Left ventricle myocardium inferior (tissue), 1 donor: ENCODE measurements at regions not wholly inside any gene's neighbourhood (a gene's known extent, or its start where the extent isn't known, plus 50 kb on each side); places are given as distances from the start of the nearest gene placed in this dataset.
"Not testable (repeated sequence)": the region's sequence is repeated elsewhere in the genome, so short reads cannot be mapped to it uniquely, and the experiment has no call there.

Experiments
- DNase-seq: peaks from one replicate; pipeline ENCODE4 v3.0.0-alpha.2; 2020
- H3K27ac ChIP-seq: fragments of 200-600 bp; replicated peaks from 2 replicates; pipeline ENCODE4 v1.8.0; 2021
- H3K27me3 ChIP-seq: fragments of 200-600 bp; 2 replicates; pipeline ENCODE4 v1.8.0; 2021; ENCODE audit warnings: low read depth
- H3K36me3 ChIP-seq: fragments of 200-600 bp; 2 replicates; pipeline ENCODE4 v1.8.0; 2021
- H3K4me1 ChIP-seq: fragments of 200-600 bp; 2 replicates; pipeline ENCODE4 v1.8.0; 2021
- H3K4me3 ChIP-seq: fragments of 200-600 bp; 2 replicates; pipeline ENCODE4 v1.8.0; 2021; ENCODE audit warnings: mild to moderate bottlenecking, moderate library complexity
- H3K9me3 ChIP-seq: fragments of 200-600 bp; replicated peaks from 2 replicates; pipeline ENCODE4 v1.8.0; 2021
- CTCF ChIP-seq: fragments of 200-600 bp; IDR thresholded peaks from 2 replicates; pipeline ENCODE4 v1.8.0; 2021; ENCODE audit warnings: antibody characterized with exemption, mild to moderate bottlenecking, borderline replicate concordance
- intact Hi-C: fragments of 100-400 bp; cut with micrococcal nuclease; formaldehyde crosslinking; loops from one replicate; pipeline ENCODE4 v1.11.0; 2022
- donor health status: DM: no; HTN: yes; CAD: no; lungs with severe emphysema.

GRCh38 chr3:74839566-74839965 is 225.1 kb upstream of the CNTN3 start:
- no peak for TF ChIP-seq CTCF
- Histone ChIP-seq H3K4me1 (no peaks in the 10 kb centered on the region), H3K27me3 (no peaks in the 10 kb centered on the region), H3K36me3 (no peaks in the 10 kb centered on the region), H3K27ac (no peak overlapping the region), H3K9me3 (no peaks in the 10 kb centered on the region), H3K4me3 (no peak overlapping the region)
- intact Hi-C loops, result no loop called here
- DNase-seq, result no peak

- Histone ChIP-seq H3K27ac (no peak overlapping the region), H3K27me3 (no peaks in the 10 kb centered on the region), H3K36me3 (no peaks in the 10 kb centered on the region), H3K9me3 (no peaks in the 10 kb centered on the region), H3K4me1 (no peaks in the 10 kb centered on the region), H3K4me3 (no peak overlapping the region)
- TF ChIP-seq CTCF, result no peak
- intact Hi-C loops, result no loop called here
- DNase-seq, result no peak
Observed at GRCh38 chr3:74832925-74833324, 218.5 kb upstream of the CNTN3 start.

DNA sequence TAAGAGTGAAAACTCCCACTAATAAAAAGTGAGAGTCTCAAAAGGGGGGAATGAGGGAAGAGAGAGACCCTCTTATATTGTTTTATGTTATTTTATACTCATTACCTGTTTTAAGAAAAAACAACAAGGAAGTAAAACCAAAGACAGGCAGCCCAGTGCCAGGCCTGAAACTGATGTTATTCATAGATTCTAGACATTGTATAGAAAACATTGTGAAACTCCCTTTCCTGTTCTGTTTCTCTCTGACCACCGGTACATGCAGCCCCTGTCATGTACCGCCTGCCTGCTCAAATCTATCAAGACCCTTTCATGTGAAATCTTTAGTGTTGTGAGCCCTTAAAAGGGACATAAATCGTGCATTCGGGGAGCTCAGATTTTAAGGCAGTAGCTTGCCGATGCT is 216.4 kb upstream of the CNTN3 start:
- H3K27me3 ChIP-seq, intact Hi-C loops, H3K36me3 ChIP-seq, H3K27ac ChIP-seq, DNase-seq, H3K4me3 ChIP-seq, H3K9me3 ChIP-seq, H3K4me1 ChIP-seq: not testable (repeated sequence)

DNA sequence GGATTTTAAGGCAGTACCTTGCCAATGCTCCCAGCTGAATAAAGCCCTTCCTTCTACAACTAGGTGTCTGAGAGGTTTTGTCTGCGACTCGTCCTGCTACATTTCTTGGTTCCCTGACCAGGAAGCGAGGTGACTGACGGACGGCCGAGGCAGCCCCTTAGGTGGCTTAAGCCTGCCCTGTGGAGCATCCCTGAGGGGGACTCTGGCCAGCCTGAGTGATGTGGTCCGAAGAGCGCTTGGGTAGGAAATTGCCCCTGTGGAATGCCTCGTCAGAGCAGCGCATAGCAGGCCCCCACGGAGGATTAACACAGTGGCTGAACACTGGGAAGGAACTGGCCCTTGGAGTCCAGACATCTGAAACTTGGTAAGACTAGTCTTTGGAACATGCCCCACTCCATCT is 210.9 kb upstream of the CNTN3 start:
- H3K9me3 ChIP-seq, H3K27ac ChIP-seq, H3K27me3 ChIP-seq, H3K36me3 ChIP-seq, DNase-seq, H3K4me3 ChIP-seq, H3K4me1 ChIP-seq, intact Hi-C loops: not testable (repeated sequence)

DNA sequence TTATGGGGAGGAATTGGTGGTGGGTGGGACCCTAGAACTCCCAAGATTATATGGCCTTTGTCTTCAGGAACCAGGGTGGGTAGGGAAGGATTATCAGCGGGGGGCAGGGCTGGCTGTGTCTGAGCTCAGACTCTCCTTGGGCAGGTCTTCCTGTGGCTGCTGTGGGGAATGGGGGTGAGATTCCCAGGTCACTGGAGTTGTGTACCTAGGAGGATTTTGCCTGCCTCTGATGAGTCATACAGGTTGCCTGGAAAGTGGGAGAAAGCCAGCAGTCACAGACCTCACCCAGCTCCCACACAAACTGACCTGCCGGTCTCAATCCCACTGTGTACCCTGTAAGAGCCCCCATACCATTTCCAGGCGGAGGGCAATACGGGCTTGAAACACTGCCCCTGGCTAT is 209.9 kb upstream of the CNTN3 start:
- DNase-seq, result no peak
- H3K36me3 ChIP-seq, result no peaks in the 10 kb centered on the region
- TF ChIP-seq CTCF, result no peak
- no peak overlapping the region for H3K27ac ChIP-seq
- no peak overlapping the region for H3K4me3 ChIP-seq
- intact Hi-C loops, result no loop called here
- no peaks in the 10 kb centered on the region for H3K4me1 ChIP-seq
- peaks cover 17% of the 10 kb centered on the region for H3K9me3 ChIP-seq
- no peaks in the 10 kb centered on the region for H3K27me3 ChIP-seq

DNA sequence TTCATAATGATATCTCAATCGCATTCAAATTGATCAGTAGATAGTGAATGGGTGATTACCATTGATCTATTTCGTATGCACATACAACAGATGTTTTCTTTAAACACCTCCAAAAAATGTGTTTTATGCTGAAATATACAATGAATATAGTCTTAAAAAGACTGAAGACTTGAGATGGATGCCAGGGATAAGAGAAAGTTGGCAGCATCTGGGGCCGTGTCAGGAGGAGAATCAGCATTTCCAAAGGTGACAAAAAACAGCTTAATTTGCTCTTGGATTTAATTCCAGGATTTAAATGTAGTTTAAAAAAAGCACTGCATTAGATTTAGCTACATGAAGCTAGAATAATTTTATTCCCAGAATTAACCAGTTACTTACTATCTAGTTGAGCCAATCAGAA is 199.7 kb upstream of the CNTN3 start:
- Histone ChIP-seq H3K9me3 (peaks cover 4% of the 10 kb centered on the region), H3K36me3 (no peaks in the 10 kb centered on the region), H3K27me3 (no peaks in the 10 kb centered on the region), H3K4me1 (no peaks in the 10 kb centered on the region), H3K4me3 (no peak overlapping the region), H3K27ac (no peak overlapping the region)
- no peak for TF ChIP-seq CTCF
- intact Hi-C loops, result no loop called here
- DNase-seq, result no peak

DNA sequence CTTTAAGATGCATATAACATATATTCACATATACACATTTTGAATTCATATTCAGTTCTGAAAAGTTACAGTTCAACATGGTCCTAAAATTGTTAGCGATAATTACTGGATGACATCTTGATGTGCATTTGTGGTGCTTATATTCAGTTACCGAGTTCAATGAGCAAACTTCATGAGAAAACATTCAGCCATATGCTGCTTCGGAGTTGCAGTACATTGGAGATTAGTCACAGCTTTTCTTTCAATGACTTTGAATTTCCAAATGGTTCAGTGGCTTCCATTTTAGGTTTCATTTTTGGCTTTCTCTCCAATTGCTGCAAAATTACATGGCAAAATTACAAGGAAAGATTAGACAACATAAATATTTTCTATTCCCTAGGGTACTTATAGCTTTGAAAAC is 198.3 kb upstream of the CNTN3 start:
- no peaks in the 10 kb centered on the region for H3K9me3 ChIP-seq
- H3K4me3 ChIP-seq, result no peak overlapping the region
- no peaks in the 10 kb centered on the region for H3K36me3 ChIP-seq
- DNase-seq, result no peak
- no peaks in the 10 kb centered on the region for H3K27me3 ChIP-seq
- intact Hi-C loops, result no loop called here
- no peaks in the 10 kb centered on the region for H3K4me1 ChIP-seq
- no peak for TF ChIP-seq CTCF
- H3K27ac ChIP-seq, result no peak overlapping the region
